ENCODE measurements at regions not wholly inside any gene's neighbourhood (a gene's known extent, or its start where the extent isn't known, plus 50 kb on each side); places are given as distances from the start of the nearest gene placed in this dataset.

GRCh38 chr3:130263708-130264107, 81.8 kb upstream of the COL6A5 start:
- no peak for DNase-seq

- no peak for DNase-seq
These were observed 78.7 kb upstream of the COL6A5 start for GRCh38 chr3:130266817-130267216.

DNA sequence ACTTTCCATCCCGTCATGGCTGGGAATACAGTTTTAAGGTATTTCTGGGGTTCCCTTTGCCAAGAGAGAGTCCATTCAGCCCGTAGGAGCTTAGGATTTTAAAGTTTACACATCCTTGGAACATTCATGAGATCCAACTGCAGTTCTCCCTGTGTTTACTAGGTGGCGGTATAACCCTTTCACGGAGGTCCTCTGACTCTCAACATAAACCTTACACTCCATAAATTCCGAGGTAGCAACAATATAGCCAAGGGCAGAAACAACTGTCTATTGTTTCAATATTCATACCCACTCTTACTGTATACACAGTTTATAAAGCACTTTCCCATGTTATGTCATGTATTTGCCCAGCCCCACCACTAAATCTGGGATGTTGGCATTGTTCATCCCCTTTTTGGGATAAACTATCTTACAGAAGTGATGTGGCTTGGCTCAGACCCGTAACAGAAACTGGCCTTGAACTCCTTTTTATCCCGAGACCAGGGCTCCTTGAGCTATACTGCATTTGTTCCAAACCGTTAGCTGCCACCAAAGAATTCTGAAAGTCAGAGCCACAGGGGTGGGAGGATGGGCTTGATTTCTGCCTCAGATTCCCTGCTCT, 69.2 kb upstream of the COL6A5 start:
- peak; percentile 33 for DNase-seq

- no peak for DNase-seq
These were observed 56.8 kb upstream of the COL6A5 start for GRCh38 chr3:130288670-130289069.

- no peak for DNase-seq
These were observed 54.3 kb upstream of the COL6A5 start for GRCh38 chr3:130291148-130291547.

DNA sequence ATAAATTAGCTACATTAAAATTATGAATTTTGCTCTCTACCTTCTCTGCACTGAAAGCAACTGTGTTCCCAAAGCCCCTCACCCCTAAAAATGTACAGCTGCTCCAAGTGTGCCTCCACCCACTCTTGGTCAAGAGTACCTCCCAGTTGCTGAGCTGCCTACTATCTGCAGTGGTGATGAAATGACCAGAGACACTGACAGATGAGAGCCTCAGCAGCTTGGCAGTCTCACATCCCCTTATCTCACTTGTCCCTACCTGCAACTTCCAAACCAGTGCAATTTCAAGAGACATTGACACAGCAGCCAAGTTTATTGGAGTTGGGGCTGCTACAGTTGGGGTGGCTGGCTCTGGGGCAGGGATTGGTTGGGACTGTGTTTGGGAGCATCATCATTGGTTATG, 52.2 kb upstream of the COL6A5 start:
- DNase-seq = no peak

Data from NCI-H774 (cell line).